Vagina (tissue), 2 donors: ENCODE measurements at regions not wholly inside any gene's neighbourhood (a gene's known extent, or its start where the extent isn't known, plus 50 kb on each side); places are given as distances from the start of the nearest gene placed in this dataset.

Source experiments
- DNase-seq, 2 donors: peaks; one replicate each; pipeline ENCODE4 v3.0.0-alpha.2; 2017; ENCODE audit errors: extremely low spot score in 2 of 2
- H3K27ac ChIP-seq: fragments of 200-600 bp; sonication (generic); one replicate; pipeline ENCODE4 v1.5.1; 2019
- H3K27me3 ChIP-seq: fragments of 200-600 bp; sonication (generic); one replicate; pipeline ENCODE4 v1.5.1; 2019
- H3K36me3 ChIP-seq, 2 donors: fragments of 200-600 bp; sonication (generic); one replicate each; pipeline ENCODE4 v1.5.1; 2017 to 2019
- H3K4me1 ChIP-seq: fragments of 200-600 bp; sonication (generic); one replicate; pipeline ENCODE4 v1.5.1; 2019
- H3K4me3 ChIP-seq, 2 donors: fragments of 200-600 bp; sonication (generic); 1 replicate in 1 of 2; 2 replicates in 1 of 2; pipeline ENCODE4 v1.5.1; 2016 to 2019
- H3K9me3 ChIP-seq: fragments of 200-600 bp; sonication (generic); one replicate; pipeline ENCODE4 v1.5.1; 2019
- CTCF ChIP-seq, 3 experiments: fragments of 450-650 bp in 2 of 3; fragments of 200-600 bp in 1 of 3; sonication (generic) in 1 of 3; IDR thresholded peaks; one replicate each; pipeline ENCODE4 v1.5.1; 2017 to 2019; ENCODE audit warnings: antibody characterized with exemption in 3 of 3, mild to moderate bottlenecking in 2 of 3, moderate library complexity in 2 of 3
- POLR2A ChIP-seq, 2 donors: fragments of 450-650 bp; IDR thresholded peaks; one replicate each; pipeline ENCODE4 v1.6.1; 2017; ENCODE audit warnings: antibody characterized with exemption in 2 of 2, mild to moderate bottlenecking in 2 of 2, moderate library complexity in 2 of 2
- POLR2AphosphoS5 ChIP-seq, 2 donors: sonication (generic); formaldehyde crosslinking; IDR thresholded peaks; one replicate each; pipeline ENCODE4 v1.9.0; 2017; ENCODE audit warnings: antibody characterized with exemption in 2 of 2, mild to moderate bottlenecking in 2 of 2, low read depth in 1 of 2; ENCODE audit not compliant: insufficient read depth in 1 of 2
- intact Hi-C: fragments of 100-400 bp; cut with DNase I; formaldehyde crosslinking; loops from one replicate; pipeline ENCODE4 v1.15.1; 2023

- Histone ChIP-seq H3K27ac (peak overlapping the region; percentile 27), H3K27me3 (no peaks in the 10 kb centered on the region), H3K4me1 (peaks cover 23% of the 10 kb centered on the region), H3K36me3 (no peaks in the 10 kb centered on the region), H3K4me3 (no peak overlapping the region), H3K9me3 (no peaks in the 10 kb centered on the region)
- TF ChIP-seq POLR2A (IDR thresholded peaks at IDR 0.05) (no peak), POLR2AphosphoS5 (IDR thresholded peaks at IDR 0.05; ENCODE audit: insufficient read depth in 1 of 2, low read depth in 1 of 2) (no peak), CTCF (IDR thresholded peaks at IDR 0.05) (no peak)
- intact Hi-C loops = no loop called here
- DNase-seq = peak in 1 of 2 donors; percentile 77
Measured at GRCh38 chr10:44306762-44307161, 78.1 kb downstream of the CXCL12 start.

- Histone ChIP-seq H3K27ac (peak overlapping the region; percentile 27), H3K9me3 (no peaks in the 10 kb centered on the region), H3K4me1 (peaks cover 23% of the 10 kb centered on the region), H3K36me3 (no peaks in the 10 kb centered on the region), H3K27me3 (no peaks in the 10 kb centered on the region), H3K4me3 (no peak overlapping the region)
- TF ChIP-seq POLR2A (IDR thresholded peaks at IDR 0.05) (no peak), POLR2AphosphoS5 (IDR thresholded peaks at IDR 0.05; ENCODE audit: insufficient read depth in 1 of 2, low read depth in 1 of 2) (no peak), CTCF (IDR thresholded peaks at IDR 0.05) (no peak)
- DNase-seq = peak in 1 of 2 donors; percentile 79
- intact Hi-C loops = no loop called here
Measured at GRCh38 chr10:44306147-44306710, 78.7 kb downstream of the CXCL12 start.

- intact Hi-C loops = no loop called here
- H3K27me3 ChIP-seq = no peaks in the 10 kb centered on the region
- TF ChIP-seq POLR2A (IDR thresholded peaks at IDR 0.05) (no peak), POLR2AphosphoS5 (IDR thresholded peaks at IDR 0.05; ENCODE audit: insufficient read depth in 1 of 2, low read depth in 1 of 2) (no peak), CTCF (IDR thresholded peaks at IDR 0.05) (no peak)
- H3K36me3 ChIP-seq = no peaks in the 10 kb centered on the region
- H3K9me3 ChIP-seq = no peaks in the 10 kb centered on the region
- DNase-seq = peak in 1 of 2 donors; percentile 27
- H3K4me3 ChIP-seq = no peak overlapping the region
- no peak overlapping the region for H3K27ac ChIP-seq
- H3K4me1 ChIP-seq = peaks cover 17% of the 10 kb centered on the region
Measured at GRCh38 chr10:44301781-44302355, 83.0 kb downstream of the CXCL12 start.

GRCh38 chr10:44300666-44301649 is 83.9 kb downstream of the CXCL12 start:
- Histone ChIP-seq H3K36me3 (no peaks in the 10 kb centered on the region), H3K27me3 (no peaks in the 10 kb centered on the region), H3K4me1 (peaks cover 17% of the 10 kb centered on the region), H3K9me3 (no peaks in the 10 kb centered on the region), H3K4me3 (no peak overlapping the region), H3K27ac (no peak overlapping the region)
- intact Hi-C loops = no loop called here
- TF ChIP-seq CTCF (IDR thresholded peaks at IDR 0.05) (no peak), POLR2A (IDR thresholded peaks at IDR 0.05) (no peak), POLR2AphosphoS5 (IDR thresholded peaks at IDR 0.05; ENCODE audit: insufficient read depth in 1 of 2, low read depth in 1 of 2) (peak in 1 of 2 donors; percentile 14)
- peak in 1 of 2 donors; percentile 77 for DNase-seq
